Suprapubic skin (tissue), 4 donors: ENCODE measurements at regions not wholly inside any gene's neighbourhood (a gene's known extent, or its start where the extent isn't known, plus 50 kb on each side); places are given as distances from the start of the nearest gene placed in this dataset.

Experiments used
- DNase-seq, 2 donors: peaks; one replicate each; pipeline ENCODE4 v3.0.0-alpha.2; 2019; ENCODE audit warnings: low spot score in 2 of 2
- H3K27ac ChIP-seq: fragments of 200-600 bp; sonication (generic); one replicate; pipeline ENCODE4 v1.5.1; 2019
- H3K27me3 ChIP-seq: fragments of 200-600 bp; sonication (generic); one replicate; pipeline ENCODE4 v1.5.1; 2019
- H3K36me3 ChIP-seq: fragments of 200-600 bp; sonication (generic); one replicate; pipeline ENCODE4 v1.5.1; 2019
- H3K4me1 ChIP-seq: fragments of 200-600 bp; sonication (generic); one replicate; pipeline ENCODE4 v1.5.1; 2019
- H3K4me3 ChIP-seq: fragments of 200-600 bp; sonication (generic); one replicate; pipeline ENCODE4 v1.5.1; 2019; ENCODE audit warnings: mild to moderate bottlenecking
- H3K9me3 ChIP-seq: fragments of 200-600 bp; sonication (generic); one replicate; pipeline ENCODE4 v1.5.1; 2019
- EP300 ChIP-seq: sonication (generic); formaldehyde crosslinking; IDR thresholded peaks from one replicate; pipeline ENCODE4 v1.6.1; 2017; ENCODE audit warnings: antibody characterized with exemption
- POLR2A ChIP-seq, 2 donors: fragments of 450-650 bp; IDR thresholded peaks; one replicate each; pipeline ENCODE4 v1.6.1; 2017; ENCODE audit warnings: antibody characterized with exemption in 2 of 2, mild to moderate bottlenecking in 2 of 2, moderate library complexity in 2 of 2
- POLR2AphosphoS5 ChIP-seq, 3 donors: sonication (generic); formaldehyde crosslinking; IDR thresholded peaks; one replicate each; pipeline ENCODE4 v1.6.1; 2017; ENCODE audit warnings: antibody characterized with exemption in 3 of 3
- WGBS: methylation state at CpG from one replicate; pipeline ENCODE4 v1.1.5; 2018; 5-methylcytosine and 5-hydroxymethylcytosine counted together
- TF ChIP-seq, protein P1 (sequence below), 2 donors: fragments of 200-600 bp in 1 of 2; fragments of 450-650 bp in 1 of 2; sonication (generic) in 1 of 2; IDR thresholded peaks; one replicate each; pipeline ENCODE4 v1.5.1; 2016 to 2019; ENCODE audit warnings: antibody characterized with exemption in 2 of 2, mild to moderate bottlenecking in 1 of 2, moderate library complexity in 1 of 2

DNA sequence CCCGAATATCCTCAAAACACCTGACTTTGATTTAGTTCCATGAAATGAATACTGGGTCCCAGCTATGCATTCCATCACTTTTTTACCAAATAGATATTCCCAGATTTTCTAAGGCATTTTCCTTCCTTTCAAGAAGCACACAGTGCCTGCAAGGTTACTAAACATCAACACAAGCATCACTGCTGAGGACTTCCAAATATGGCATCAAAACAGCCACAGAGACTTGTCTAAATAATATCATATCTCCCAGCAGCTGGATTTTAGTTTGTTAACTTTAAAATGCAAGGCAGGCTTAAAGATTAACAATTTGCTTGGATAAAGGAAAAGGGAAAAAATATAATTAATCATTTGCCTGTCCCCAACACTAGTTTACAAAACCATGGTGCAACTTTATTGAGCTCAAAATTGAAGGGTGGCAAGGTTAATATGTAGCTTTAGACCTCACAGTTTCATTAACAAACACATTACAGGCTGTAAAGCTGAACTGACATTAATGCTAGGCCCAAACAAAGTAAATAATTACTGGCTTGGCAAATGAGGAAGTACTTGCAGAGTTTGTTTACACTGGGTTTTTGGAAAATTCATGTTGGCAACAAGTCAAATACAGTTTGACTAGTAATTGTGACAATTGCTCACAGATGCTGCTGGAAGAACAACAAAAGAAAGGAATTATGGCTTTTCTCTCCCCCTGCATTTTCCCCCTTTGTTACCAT is 401.7 kb upstream of the CDIN1 start:
- no peak for DNase-seq
- TF ChIP-seq POLR2A (IDR thresholded peaks at IDR 0.05): no peak
- TF ChIP-seq POLR2AphosphoS5 (IDR thresholded peaks at IDR 0.05): no peak
- TF ChIP-seq EP300: no peak
- TF ChIP-seq, protein P1, sequence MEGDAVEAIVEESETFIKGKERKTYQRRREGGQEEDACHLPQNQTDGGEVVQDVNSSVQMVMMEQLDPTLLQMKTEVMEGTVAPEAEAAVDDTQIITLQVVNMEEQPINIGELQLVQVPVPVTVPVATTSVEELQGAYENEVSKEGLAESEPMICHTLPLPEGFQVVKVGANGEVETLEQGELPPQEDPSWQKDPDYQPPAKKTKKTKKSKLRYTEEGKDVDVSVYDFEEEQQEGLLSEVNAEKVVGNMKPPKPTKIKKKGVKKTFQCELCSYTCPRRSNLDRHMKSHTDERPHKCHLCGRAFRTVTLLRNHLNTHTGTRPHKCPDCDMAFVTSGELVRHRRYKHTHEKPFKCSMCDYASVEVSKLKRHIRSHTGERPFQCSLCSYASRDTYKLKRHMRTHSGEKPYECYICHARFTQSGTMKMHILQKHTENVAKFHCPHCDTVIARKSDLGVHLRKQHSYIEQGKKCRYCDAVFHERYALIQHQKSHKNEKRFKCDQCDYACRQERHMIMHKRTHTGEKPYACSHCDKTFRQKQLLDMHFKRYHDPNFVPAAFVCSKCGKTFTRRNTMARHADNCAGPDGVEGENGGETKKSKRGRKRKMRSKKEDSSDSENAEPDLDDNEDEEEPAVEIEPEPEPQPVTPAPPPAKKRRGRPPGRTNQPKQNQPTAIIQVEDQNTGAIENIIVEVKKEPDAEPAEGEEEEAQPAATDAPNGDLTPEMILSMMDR (IDR thresholded peaks at IDR 0.05): no peak
- 61% methylated on average over 1 of the region's 1 CpG for WGBS

DNA sequence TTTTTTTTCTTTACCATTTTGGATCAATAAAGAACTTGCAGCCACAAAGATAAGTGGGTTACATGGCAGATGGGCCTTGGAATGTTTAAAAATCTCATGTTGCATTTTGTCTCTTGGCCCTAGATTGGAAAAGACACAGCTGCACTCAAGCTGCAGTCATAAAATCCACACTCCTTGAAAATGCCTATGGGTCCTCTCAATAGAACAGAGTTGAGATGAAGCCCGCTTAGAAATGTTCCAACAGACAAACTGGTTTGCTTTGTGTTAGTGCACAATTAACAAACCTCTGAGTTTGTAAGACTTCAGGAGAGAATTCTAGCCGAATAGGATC is 401.2 kb upstream of the CDIN1 start:
- Histone ChIP-seq H3K4me3 (no peak overlapping the region), H3K4me1 (peaks cover 7% of the 10 kb centered on the region), H3K27ac (no peak overlapping the region), H3K36me3 (no peaks in the 10 kb centered on the region), H3K9me3 (no peaks in the 10 kb centered on the region), H3K27me3 (no peaks in the 10 kb centered on the region)
- TF ChIP-seq POLR2A (IDR thresholded peaks at IDR 0.05): no peak
- TF ChIP-seq EP300: no peak
- TF ChIP-seq, protein P1 (IDR thresholded peaks at IDR 0.05): no peak
- TF ChIP-seq POLR2AphosphoS5 (IDR thresholded peaks at IDR 0.05): no peak
- WGBS: 46% methylated on average over 2 of the region's 2 CpGs
- DNase-seq: no peak

More for the DNA sequence above, 401.7 kb upstream of the CDIN1 start:
- no peaks in the 10 kb centered on the region for H3K36me3 ChIP-seq
- H3K9me3 ChIP-seq: no peaks in the 10 kb centered on the region
- H3K4me1 ChIP-seq: peaks cover 7% of the 10 kb centered on the region
- H3K27ac ChIP-seq: no peak overlapping the region
- H3K27me3 ChIP-seq: no peaks in the 10 kb centered on the region
- H3K4me3 ChIP-seq: no peak overlapping the region

DNA sequence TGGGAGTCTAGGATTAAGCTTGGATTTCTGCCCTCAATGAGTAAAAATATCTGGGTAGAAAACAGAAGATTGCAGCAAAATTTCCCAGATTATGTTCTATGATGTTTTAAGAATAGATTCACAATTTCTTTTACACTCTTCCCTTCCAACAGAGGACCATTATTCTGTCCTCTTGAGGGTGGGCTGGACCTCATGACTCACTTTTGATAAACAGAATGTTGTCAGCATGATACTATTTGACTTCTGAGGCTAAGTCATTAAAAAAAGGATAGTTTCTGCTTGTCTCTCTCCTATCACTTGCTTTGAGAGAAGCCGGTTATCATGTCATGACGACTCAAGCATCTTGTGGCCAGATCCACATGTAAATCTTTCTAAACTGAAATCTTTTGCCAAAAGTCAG is 396.2 kb upstream of the CDIN1 start:
- Histone ChIP-seq H3K36me3 (no peaks in the 10 kb centered on the region), H3K4me1 (no peaks in the 10 kb centered on the region), H3K9me3 (no peaks in the 10 kb centered on the region), H3K27ac (no peak overlapping the region), H3K27me3 (no peaks in the 10 kb centered on the region), H3K4me3 (no peak overlapping the region)
- WGBS: 81% methylated on average over 2 of the region's 2 CpGs
- no peak for TF ChIP-seq EP300
- TF ChIP-seq, protein P1 (IDR thresholded peaks at IDR 0.05): no peak
- no peak for TF ChIP-seq POLR2AphosphoS5 (IDR thresholded peaks at IDR 0.05)
- no peak for TF ChIP-seq POLR2A (IDR thresholded peaks at IDR 0.05)
- DNase-seq: no peak

DNA sequence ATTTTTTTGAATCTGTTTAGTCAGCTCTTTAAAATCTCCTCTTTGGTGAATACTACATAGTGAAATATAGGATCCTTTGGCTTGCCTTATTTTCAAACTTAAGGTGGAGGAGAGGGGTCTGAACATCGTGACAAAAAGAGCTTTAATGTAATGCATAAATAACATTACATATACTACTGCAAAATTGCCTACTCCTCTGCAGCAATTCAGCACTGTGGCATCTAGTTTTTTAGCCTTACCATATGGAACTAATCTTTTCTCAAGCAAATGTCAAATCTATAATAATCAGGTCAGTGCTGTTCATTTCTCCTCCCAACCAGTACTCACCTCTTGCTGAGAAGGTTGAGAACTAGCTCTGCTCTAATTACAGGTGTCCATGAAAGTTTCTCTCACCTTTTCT is 394.0 kb upstream of the CDIN1 start:
- Histone ChIP-seq H3K4me3 (no peak overlapping the region), H3K9me3 (no peaks in the 10 kb centered on the region), H3K36me3 (no peaks in the 10 kb centered on the region), H3K27me3 (no peaks in the 10 kb centered on the region), H3K27ac (no peak overlapping the region), H3K4me1 (no peaks in the 10 kb centered on the region)
- 62% methylated on average over 1 of the region's 1 CpG for WGBS
- TF ChIP-seq, protein P1 (IDR thresholded peaks at IDR 0.05): no peak
- TF ChIP-seq POLR2AphosphoS5 (IDR thresholded peaks at IDR 0.05) (no peak), EP300 (no peak), POLR2A (IDR thresholded peaks at IDR 0.05) (no peak)
- DNase-seq: no peak

DNA sequence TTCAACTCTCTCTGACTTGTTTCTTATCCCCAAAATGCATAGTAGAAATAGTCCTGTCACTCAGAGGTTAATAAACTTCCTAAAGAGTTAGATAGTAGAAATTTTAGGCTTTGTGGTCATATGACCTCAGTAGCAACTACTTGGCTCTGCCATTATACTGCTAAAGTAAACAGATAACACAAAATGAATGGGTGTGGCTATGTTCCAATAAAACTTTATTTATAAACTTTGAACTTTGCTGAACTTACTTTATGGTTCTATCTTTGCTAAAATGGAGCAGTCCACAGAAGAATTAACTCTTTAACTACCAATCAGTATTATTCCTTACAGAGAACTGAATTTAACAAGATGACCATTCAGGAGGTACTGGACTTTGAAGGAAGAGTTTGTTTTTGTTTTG is 393.6 kb upstream of the CDIN1 start:
- no peak overlapping the region for H3K27ac ChIP-seq
- no peak for DNase-seq
- H3K36me3 ChIP-seq: no peaks in the 10 kb centered on the region
- H3K4me3 ChIP-seq: no peak overlapping the region
- H3K27me3 ChIP-seq: no peaks in the 10 kb centered on the region
- no peak for TF ChIP-seq POLR2AphosphoS5 (IDR thresholded peaks at IDR 0.05)
- no peak for TF ChIP-seq POLR2A (IDR thresholded peaks at IDR 0.05)
- H3K4me1 ChIP-seq: no peaks in the 10 kb centered on the region
- H3K9me3 ChIP-seq: no peaks in the 10 kb centered on the region

DNA sequence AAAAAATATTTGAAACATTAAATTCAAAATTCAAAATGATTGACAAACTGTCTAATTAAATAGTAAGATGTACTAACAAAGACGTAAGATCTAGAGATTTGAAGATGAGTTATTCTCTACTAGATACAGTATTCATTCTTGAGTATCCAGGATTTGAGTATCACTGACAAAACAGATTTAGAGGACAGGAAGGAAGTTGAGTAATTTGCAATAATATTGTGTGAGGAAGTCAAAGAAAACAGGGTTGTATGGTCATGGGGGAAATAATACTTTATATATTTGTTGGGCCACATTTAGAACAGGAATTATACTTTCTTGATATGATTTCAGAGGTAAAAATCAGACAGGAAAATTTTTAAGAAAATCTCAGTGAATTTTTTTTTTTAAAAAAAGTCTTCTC is 393.1 kb upstream of the CDIN1 start:
- TF ChIP-seq POLR2AphosphoS5 (IDR thresholded peaks at IDR 0.05) (no peak), POLR2A (IDR thresholded peaks at IDR 0.05) (no peak), EP300 (no peak)
- TF ChIP-seq, protein P1 (IDR thresholded peaks at IDR 0.05): no peak
- Histone ChIP-seq H3K9me3 (no peaks in the 10 kb centered on the region), H3K27ac (no peak overlapping the region), H3K36me3 (no peaks in the 10 kb centered on the region), H3K4me1 (no peaks in the 10 kb centered on the region), H3K4me3 (no peak overlapping the region), H3K27me3 (no peaks in the 10 kb centered on the region)
- 70% methylated on average over 1 of the region's 1 CpG for WGBS
- DNase-seq: no peak
